AG04450 (cell line): ENCODE measurements at regions not wholly inside any gene's neighbourhood (a gene's known extent, or its start where the extent isn't known, plus 50 kb on each side); places are given as distances from the start of the nearest gene placed in this dataset.

Experiments
- CTCF ChIA-PET: fragments of 300-600, 350-600 bp; formaldehyde crosslinking; extraction: SDS; loops from one replicate; lab custom pipeline; 2022; ENCODE audit warnings: antibody characterized with exemption, inconsistent platforms; lab: Charles Lee
- POLR2A ChIA-PET: fragments of 350-600 bp; formaldehyde crosslinking; extraction: SDS; loops from one replicate; lab custom pipeline; 2021; ENCODE audit warnings: antibody characterized with exemption, inconsistent platforms; lab: Yijun Ruan, JAX
- DNase-seq: peaks from one replicate; pipeline ENCODE4 v3.0.0-alpha.2; 2011; ENCODE audit warnings: low read depth, low spot score
- H3K27ac ChIP-seq: one replicate; pipeline ENCODE4 v1.5.1; 2012; ENCODE audit warnings: low read depth, low read length, control low read depth
- H3K27me3 ChIP-seq: one replicate; pipeline ENCODE4 v1.6.0; 2012; ENCODE audit warnings: low read length; ENCODE audit not compliant: control insufficient read depth, insufficient read depth
- H3K4me3 ChIP-seq: 2 replicates; pipeline ENCODE4 v1.5.1; 2011; ENCODE audit warnings: mild to moderate bottlenecking, low read depth, low read length, control low read depth
- H3K9me3 ChIP-seq: 2 replicates; pipeline ENCODE4 v1.5.1; 2012; ENCODE audit warnings: low read length; ENCODE audit not compliant: control insufficient read depth, insufficient read depth
- TF ChIP-seq, protein P1 (sequence below): IDR thresholded peaks from 2 replicates; pipeline ENCODE4 v1.5.1; 2011; ENCODE audit warnings: low read depth, low read length, control low read depth, inconsistent platforms

DNA sequence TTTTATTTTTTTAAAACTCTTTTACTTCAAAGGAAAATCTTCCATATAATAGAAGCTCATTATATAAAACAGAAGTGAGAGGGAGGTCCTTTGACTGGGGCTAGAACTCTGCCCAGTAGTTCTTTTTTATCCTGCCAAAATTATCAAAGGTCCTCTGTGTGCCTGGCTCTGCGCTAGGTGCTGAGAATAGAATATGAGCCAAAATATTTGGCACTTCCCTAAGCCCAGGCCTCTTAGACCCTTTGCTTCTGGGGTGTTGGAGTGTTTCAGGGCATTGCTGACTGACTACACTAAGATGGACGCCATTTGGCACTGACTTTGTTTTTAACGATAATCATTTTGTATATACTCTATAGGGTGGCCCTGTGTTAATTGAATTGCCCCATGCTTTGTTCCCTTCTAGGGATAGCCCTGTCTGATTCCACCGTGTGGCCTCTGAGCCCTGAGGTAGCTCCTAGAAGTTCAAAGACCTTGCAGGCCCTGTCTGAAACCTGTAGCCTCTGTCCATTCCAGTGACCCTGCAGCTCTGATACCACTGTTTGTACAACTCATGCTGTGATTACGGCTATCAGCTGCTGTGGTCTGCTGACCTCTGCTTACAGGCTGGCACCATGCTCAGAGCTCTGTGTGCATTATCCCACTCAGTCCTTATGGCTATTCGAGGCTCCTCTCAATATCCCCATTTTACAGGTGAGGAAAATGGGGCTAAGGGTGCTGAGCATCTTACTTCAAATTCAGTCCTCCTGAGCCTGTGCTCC, 84.3 kb upstream of the SHB start:
- H3K27me3 ChIP-seq: peaks cover 14% of the 10 kb centered on the region
- no peak overlapping the region for H3K27ac ChIP-seq
- no peak for DNase-seq
- TF ChIP-seq, protein P1, sequence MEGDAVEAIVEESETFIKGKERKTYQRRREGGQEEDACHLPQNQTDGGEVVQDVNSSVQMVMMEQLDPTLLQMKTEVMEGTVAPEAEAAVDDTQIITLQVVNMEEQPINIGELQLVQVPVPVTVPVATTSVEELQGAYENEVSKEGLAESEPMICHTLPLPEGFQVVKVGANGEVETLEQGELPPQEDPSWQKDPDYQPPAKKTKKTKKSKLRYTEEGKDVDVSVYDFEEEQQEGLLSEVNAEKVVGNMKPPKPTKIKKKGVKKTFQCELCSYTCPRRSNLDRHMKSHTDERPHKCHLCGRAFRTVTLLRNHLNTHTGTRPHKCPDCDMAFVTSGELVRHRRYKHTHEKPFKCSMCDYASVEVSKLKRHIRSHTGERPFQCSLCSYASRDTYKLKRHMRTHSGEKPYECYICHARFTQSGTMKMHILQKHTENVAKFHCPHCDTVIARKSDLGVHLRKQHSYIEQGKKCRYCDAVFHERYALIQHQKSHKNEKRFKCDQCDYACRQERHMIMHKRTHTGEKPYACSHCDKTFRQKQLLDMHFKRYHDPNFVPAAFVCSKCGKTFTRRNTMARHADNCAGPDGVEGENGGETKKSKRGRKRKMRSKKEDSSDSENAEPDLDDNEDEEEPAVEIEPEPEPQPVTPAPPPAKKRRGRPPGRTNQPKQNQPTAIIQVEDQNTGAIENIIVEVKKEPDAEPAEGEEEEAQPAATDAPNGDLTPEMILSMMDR: no peak
- no peak overlapping the region for H3K4me3 ChIP-seq
- H3K9me3 ChIP-seq: no peaks in the 10 kb centered on the region
- ChIA-PET CTCF (interaction anchor here (0.7 to 1.1 kb wide), 3 partner anchors 11 to 249 kb away, joined by 3 read pairs; no protein-coding TSS in a partner anchor), POLR2A (no interaction called here)

DNA sequence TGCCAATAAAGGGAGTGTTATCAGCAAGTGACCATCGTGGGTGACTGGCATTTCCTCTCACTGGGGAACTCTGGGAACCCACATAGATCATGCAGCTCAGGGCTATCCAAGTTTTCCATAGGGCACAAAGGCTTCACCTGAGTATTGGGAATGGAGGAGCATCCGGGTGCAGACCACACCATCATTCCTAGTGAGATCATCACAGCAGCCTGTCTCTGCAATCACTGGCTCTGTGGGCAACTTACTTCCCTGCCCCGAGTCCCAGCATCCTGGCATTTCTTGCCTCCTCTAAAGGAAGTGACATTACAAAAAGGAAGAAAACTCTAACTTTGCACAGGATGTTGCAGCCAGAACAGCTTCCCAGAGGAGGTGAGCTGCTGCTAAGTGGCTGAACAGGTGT, 80.6 kb upstream of the SHB start:
- DNase-seq: no peak
- Histone ChIP-seq H3K27ac (no peak overlapping the region), H3K9me3 (peaks cover 13% of the 10 kb centered on the region), H3K4me3 (no peak overlapping the region), H3K27me3 (peaks cover 20% of the 10 kb centered on the region)
- TF ChIP-seq, protein P1: no peak
- ChIA-PET POLR2A (no interaction called here), CTCF (interaction anchor here (4.2 kb wide), 1 partner anchor 11 kb away, joined by 36 read pairs; no protein-coding TSS in a partner anchor)

- no peak for DNase-seq
- H3K27me3 ChIP-seq: peaks cover 20% of the 10 kb centered on the region
- POLR2A ChIA-PET: no interaction called here
- TF ChIP-seq, protein P1: no peak
- no peak overlapping the region for H3K4me3 ChIP-seq
- CTCF ChIA-PET: interaction anchor here (1.5 kb wide), 1 partner anchor 13 kb away, joined by 4 read pairs; no protein-coding TSS in a partner anchor
- peaks cover 13% of the 10 kb centered on the region for H3K9me3 ChIP-seq
- no peak overlapping the region for H3K27ac ChIP-seq
Observed at GRCh38 chr9:38146844-38147243, 77.8 kb upstream of the SHB start.

DNA sequence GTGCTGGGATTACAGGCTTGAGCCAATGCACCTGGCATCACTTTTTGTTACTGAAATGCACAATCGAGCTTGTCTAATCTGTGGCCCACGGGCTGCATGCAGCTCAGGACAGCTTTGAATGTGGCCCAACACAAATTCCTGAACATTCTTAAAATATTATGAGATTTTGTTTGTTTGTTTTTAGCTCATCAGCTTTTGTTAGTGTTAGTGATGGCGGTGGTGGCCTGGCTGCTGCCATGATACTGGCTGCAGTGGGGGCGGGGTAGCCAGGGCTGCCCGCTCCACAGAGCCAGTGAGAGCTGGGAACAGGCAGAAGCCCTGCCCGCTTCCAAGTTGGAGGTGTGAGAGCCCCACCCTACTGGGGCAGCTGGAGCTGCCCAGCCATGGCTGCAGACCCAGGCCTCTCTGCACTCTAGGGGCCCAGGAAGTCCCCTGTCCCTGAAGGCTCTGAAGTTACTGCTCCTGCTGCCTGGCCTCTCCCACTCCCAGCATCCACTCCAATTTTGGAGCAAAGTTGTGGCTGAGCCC, 76.6 kb upstream of the SHB start:
- POLR2A ChIA-PET: no interaction called here
- no peak overlapping the region for H3K4me3 ChIP-seq
- TF ChIP-seq, protein P1: no peak
- peaks cover 13% of the 10 kb centered on the region for H3K9me3 ChIP-seq
- H3K27ac ChIP-seq: no peak overlapping the region
- DNase-seq: no peak
- CTCF ChIA-PET: interaction anchor here (1.8 kb wide), 1 partner anchor 15 kb away, joined by 9 read pairs; no protein-coding TSS in a partner anchor
- peaks cover 16% of the 10 kb centered on the region for H3K27me3 ChIP-seq

DNA sequence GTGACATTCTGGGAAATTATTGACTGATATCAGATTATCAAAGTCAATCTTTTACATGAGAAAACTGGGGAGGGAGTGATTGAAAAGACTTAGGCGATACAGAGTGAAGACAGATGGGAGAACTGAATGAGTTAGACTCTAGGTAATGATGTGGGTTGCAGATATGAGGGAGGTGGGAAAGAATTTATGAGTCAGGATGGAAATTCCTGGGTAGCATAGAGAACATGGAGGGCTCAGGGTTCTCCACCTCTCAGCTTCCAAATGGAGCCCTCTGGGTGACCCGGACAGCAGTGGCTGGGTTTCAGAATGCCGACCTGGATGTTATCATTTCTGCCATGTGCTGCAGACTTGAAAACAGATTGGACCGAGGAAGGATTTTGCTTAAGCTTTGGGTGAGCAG, 75.4 kb upstream of the SHB start:
- no peak overlapping the region for H3K27ac ChIP-seq
- TF ChIP-seq, protein P1: no peak
- CTCF ChIA-PET: interaction anchor here (1.0 to 1.8 kb wide), 2 partner anchors 16 to 56 kb away, joined by 6 to 9 read pairs; no protein-coding TSS in a partner anchor
- peaks cover 13% of the 10 kb centered on the region for H3K9me3 ChIP-seq
- H3K27me3 ChIP-seq: peaks cover 12% of the 10 kb centered on the region
- no peak for DNase-seq
- no peak overlapping the region for H3K4me3 ChIP-seq
- POLR2A ChIA-PET: no interaction called here
